ENCODE measurements at regions not wholly inside any gene's neighbourhood (a gene's known extent, or its start where the extent isn't known, plus 50 kb on each side); places are given as distances from the start of the nearest gene placed in this dataset.

DNA sequence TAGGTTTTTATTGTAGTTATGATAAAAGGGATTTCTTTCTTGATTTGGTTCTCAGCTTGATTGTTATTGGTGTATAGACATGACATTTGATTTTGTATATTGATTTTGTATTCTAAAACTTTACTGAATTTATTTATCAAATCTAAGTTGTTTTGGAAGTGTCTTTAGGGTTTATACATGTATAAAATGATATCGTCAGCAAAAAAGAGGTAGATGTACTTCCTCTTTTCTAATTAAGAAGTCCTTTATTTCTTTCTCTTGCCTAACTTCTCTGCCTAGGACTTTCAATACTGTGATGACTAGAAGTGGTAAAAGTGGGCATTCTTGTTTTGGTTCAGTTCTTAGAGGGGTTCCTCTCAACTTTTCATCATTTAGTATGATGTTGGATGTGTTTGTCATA, 487.3 kb upstream of the KIF2B start:
- Histone ChIP-seq H3K4me3 (ENCODE audit: low read length) (no peak overlapping the region), H3K4me2 (ENCODE audit: low read length) (no peak overlapping the region), H3K4me1 (ENCODE audit: control insufficient read depth, insufficient read depth, low read length) (no peaks in the 10 kb centered on the region), H3K36me3 (ENCODE audit: insufficient read depth, low read length) (no peaks in the 10 kb centered on the region), H3K27me3 (ENCODE audit: control insufficient read depth, insufficient read depth, low read length) (no peaks in the 10 kb centered on the region), H3K9me3 (replicated peaks; ENCODE audit: low read length) (no peaks in the 10 kb centered on the region), H3K9ac (ENCODE audit: low read depth, low read length) (no peak overlapping the region)

DNA sequence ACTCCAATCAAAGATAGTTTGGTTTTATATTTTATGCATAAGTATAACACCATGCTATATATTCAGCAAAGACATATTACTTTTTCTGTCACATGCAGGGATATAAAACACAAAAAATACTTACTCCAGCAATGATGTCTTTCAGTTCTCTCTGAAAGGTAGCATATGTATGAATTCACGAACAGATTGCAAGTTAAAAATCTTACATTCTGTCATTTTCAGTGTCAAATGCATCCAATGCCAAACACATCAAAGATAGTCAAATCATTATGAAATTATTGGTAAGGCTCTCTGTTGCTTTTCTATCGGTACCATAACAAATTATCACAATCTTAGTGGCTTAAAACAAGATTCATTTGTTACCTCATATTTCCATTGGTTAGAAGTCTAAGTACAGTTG, 492.0 kb upstream of the KIF2B start:
- Histone ChIP-seq H3K4me2 (ENCODE audit: low read length) (no peak overlapping the region), H3K4me1 (ENCODE audit: control insufficient read depth, insufficient read depth, low read length) (no peaks in the 10 kb centered on the region), H3K27me3 (ENCODE audit: control insufficient read depth, insufficient read depth, low read length) (no peaks in the 10 kb centered on the region), H3K36me3 (ENCODE audit: insufficient read depth, low read length) (no peaks in the 10 kb centered on the region), H3K9me3 (replicated peaks; ENCODE audit: low read length) (no peaks in the 10 kb centered on the region), H3K4me3 (ENCODE audit: low read length) (no peak overlapping the region), H3K9ac (ENCODE audit: low read depth, low read length) (no peak overlapping the region)

- no peak overlapping the region for H3K9ac ChIP-seq (ENCODE audit: low read depth, low read length)
- H3K36me3 ChIP-seq (ENCODE audit: insufficient read depth, low read length) = no peaks in the 10 kb centered on the region
- H3K4me1 ChIP-seq (ENCODE audit: control insufficient read depth, insufficient read depth, low read length) = no peaks in the 10 kb centered on the region
- H3K27me3 ChIP-seq (ENCODE audit: control insufficient read depth, insufficient read depth, low read length) = no peaks in the 10 kb centered on the region
- peaks cover 5% of the 10 kb centered on the region for H3K9me3 ChIP-seq (replicated peaks; ENCODE audit: low read length)
- H3K4me2 ChIP-seq (ENCODE audit: low read length) = no peak overlapping the region
- no peak overlapping the region for H3K4me3 ChIP-seq (ENCODE audit: low read length)
Observed at GRCh38 chr17:53321651-53322050, 501.1 kb upstream of the KIF2B start.

DNA sequence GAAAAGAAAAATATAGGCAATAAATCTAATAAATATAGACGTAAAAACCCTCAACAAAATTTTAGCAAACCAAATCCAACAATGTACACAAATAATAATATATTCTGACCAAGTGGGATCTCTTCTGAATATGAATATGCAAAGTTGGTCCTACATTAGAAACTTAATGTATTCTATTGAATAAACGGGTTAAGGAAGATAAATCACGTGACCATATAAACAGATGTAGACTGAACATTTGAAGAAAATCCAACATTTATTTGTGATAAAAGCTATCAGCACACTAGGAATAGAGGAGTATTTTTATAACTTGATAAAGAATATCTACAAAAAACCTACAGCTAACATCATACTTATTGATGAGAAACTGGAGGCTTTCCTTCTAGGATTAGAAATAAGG, 502.8 kb upstream of the KIF2B start:
- Histone ChIP-seq H3K9me3 (replicated peaks; ENCODE audit: low read length) (peaks cover 5% of the 10 kb centered on the region), H3K4me1 (ENCODE audit: control insufficient read depth, insufficient read depth, low read length) (no peaks in the 10 kb centered on the region), H3K9ac (ENCODE audit: low read depth, low read length) (no peak overlapping the region), H3K36me3 (ENCODE audit: insufficient read depth, low read length) (no peaks in the 10 kb centered on the region), H3K4me2 (ENCODE audit: low read length) (no peak overlapping the region), H3K4me3 (ENCODE audit: low read length) (no peak overlapping the region), H3K27me3 (ENCODE audit: control insufficient read depth, insufficient read depth, low read length) (no peaks in the 10 kb centered on the region)

DNA sequence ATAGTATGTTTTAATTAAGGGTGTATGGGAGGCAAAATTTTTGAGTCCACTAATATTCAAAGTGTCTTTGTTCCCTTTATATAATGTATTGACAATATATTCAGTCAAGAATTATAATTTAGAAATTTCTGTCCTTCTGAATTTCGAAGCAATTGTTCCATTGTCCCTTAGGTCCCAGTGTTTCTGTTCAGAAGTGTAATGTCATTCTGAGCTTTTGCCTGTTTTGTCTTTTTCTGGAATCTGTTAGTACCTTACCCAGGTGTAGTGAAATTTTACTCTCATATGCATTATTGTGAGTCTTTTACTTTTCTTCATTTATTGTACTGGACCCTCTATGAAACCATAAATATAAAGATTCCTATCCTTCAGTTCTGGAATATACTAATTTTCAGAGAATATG, 505.7 kb upstream of the KIF2B start:
- H3K36me3 ChIP-seq (ENCODE audit: insufficient read depth, low read length) = no peaks in the 10 kb centered on the region
- no peaks in the 10 kb centered on the region for H3K27me3 ChIP-seq (ENCODE audit: control insufficient read depth, insufficient read depth, low read length)
- H3K4me2 ChIP-seq (ENCODE audit: low read length) = no peak overlapping the region
- H3K4me3 ChIP-seq (ENCODE audit: low read length) = no peak overlapping the region
- H3K9ac ChIP-seq (ENCODE audit: low read depth, low read length) = no peak overlapping the region
- H3K9me3 ChIP-seq (replicated peaks; ENCODE audit: low read length) = peaks cover 5% of the 10 kb centered on the region
- H3K4me1 ChIP-seq (ENCODE audit: control insufficient read depth, insufficient read depth, low read length) = no peaks in the 10 kb centered on the region

- no peak overlapping the region for H3K4me3 ChIP-seq (ENCODE audit: low read length)
- H3K36me3 ChIP-seq (ENCODE audit: insufficient read depth, low read length) = no peaks in the 10 kb centered on the region
- no peaks in the 10 kb centered on the region for H3K4me1 ChIP-seq (ENCODE audit: control insufficient read depth, insufficient read depth, low read length)
- peaks cover 5% of the 10 kb centered on the region for H3K9me3 ChIP-seq (replicated peaks; ENCODE audit: low read length)
- H3K4me2 ChIP-seq (ENCODE audit: low read length) = no peak overlapping the region
- H3K27me3 ChIP-seq (ENCODE audit: control insufficient read depth, insufficient read depth, low read length) = no peaks in the 10 kb centered on the region
- no peak overlapping the region for H3K9ac ChIP-seq (ENCODE audit: low read depth, low read length)
Observed at GRCh38 chr17:53316073-53316472, 506.7 kb upstream of the KIF2B start.

- H3K27me3 ChIP-seq (ENCODE audit: control insufficient read depth, insufficient read depth, low read length) = no peaks in the 10 kb centered on the region
- H3K4me1 ChIP-seq (ENCODE audit: control insufficient read depth, insufficient read depth, low read length) = no peaks in the 10 kb centered on the region
- H3K4me2 ChIP-seq (ENCODE audit: low read length) = no peak overlapping the region
- H3K36me3 ChIP-seq (ENCODE audit: insufficient read depth, low read length) = no peaks in the 10 kb centered on the region
- H3K9me3 ChIP-seq (replicated peaks; ENCODE audit: low read length) = peaks cover 5% of the 10 kb centered on the region
- no peak overlapping the region for H3K4me3 ChIP-seq (ENCODE audit: low read length)
- H3K9ac ChIP-seq (ENCODE audit: low read depth, low read length) = no peak overlapping the region
Observed at GRCh38 chr17:53314521-53314920, 508.2 kb upstream of the KIF2B start.

DNA sequence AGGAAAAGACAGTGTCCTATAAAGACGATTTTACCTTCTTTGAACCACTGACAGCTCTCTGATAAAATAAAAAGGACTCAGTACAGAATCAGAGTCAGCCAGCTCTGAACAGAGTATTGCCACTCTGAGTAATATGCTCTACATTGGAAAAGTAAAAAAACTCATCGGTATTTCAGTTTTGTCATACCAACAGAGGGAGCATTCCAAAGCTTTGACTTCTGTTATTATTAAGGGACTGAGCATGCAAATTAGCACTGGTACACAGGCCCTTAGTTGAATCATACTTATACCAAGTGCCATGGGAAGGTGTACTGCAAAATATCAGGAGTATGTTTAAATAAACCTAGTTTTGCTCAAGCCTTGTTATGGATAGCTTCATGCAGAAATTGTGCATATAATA, 509.0 kb upstream of the KIF2B start:
- H3K4me3 ChIP-seq (ENCODE audit: low read length) = no peak overlapping the region
- no peaks in the 10 kb centered on the region for H3K27me3 ChIP-seq (ENCODE audit: control insufficient read depth, insufficient read depth, low read length)
- no peak overlapping the region for H3K4me2 ChIP-seq (ENCODE audit: low read length)
- no peak overlapping the region for H3K9ac ChIP-seq (ENCODE audit: low read depth, low read length)
- no peaks in the 10 kb centered on the region for H3K36me3 ChIP-seq (ENCODE audit: insufficient read depth, low read length)
- no peaks in the 10 kb centered on the region for H3K4me1 ChIP-seq (ENCODE audit: control insufficient read depth, insufficient read depth, low read length)
- H3K9me3 ChIP-seq (replicated peaks; ENCODE audit: low read length) = peaks cover 6% of the 10 kb centered on the region

- H3K4me2 ChIP-seq (ENCODE audit: low read length) = no peak overlapping the region
- no peaks in the 10 kb centered on the region for H3K36me3 ChIP-seq (ENCODE audit: insufficient read depth, low read length)
- H3K9me3 ChIP-seq (replicated peaks; ENCODE audit: low read length) = no peaks in the 10 kb centered on the region
- H3K4me1 ChIP-seq (ENCODE audit: control insufficient read depth, insufficient read depth, low read length) = no peaks in the 10 kb centered on the region
- no peak overlapping the region for H3K4me3 ChIP-seq (ENCODE audit: low read length)
- no peak overlapping the region for H3K9ac ChIP-seq (ENCODE audit: low read depth, low read length)
- no peaks in the 10 kb centered on the region for H3K27me3 ChIP-seq (ENCODE audit: control insufficient read depth, insufficient read depth, low read length)
Observed at GRCh38 chr17:53278466-53278865, 544.3 kb upstream of the KIF2B start.

- no peaks in the 10 kb centered on the region for H3K27me3 ChIP-seq (ENCODE audit: control insufficient read depth, insufficient read depth, low read length)
Observed at GRCh38 chr17:53273126-53273525, 549.6 kb upstream of the KIF2B start.

DNA sequence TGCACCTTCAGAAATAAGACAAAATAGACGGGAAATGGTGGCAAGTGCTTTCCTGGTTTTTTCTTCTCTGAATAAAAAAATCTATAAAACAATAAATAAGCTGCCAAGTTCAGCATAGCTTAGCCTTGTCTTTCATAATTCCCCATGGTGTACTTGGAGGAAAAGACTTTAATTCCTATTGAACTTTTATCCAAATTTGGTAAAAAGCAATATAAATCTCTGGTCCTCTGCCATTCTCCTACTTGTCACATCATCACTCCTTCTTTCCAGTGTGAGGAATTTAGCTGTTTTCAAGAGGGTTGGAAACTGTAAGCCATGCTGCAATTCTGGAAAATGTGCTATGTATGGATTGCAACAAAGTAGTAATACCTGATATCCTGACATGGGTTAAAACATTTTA, 551.8 kb upstream of the KIF2B start:
- Histone ChIP-seq H3K9me3 (replicated peaks; ENCODE audit: low read length) (no peaks in the 10 kb centered on the region), H3K27me3 (ENCODE audit: control insufficient read depth, insufficient read depth, low read length) (no peaks in the 10 kb centered on the region), H3K4me2 (ENCODE audit: low read length) (no peak overlapping the region), H3K9ac (ENCODE audit: low read depth, low read length) (no peak overlapping the region), H3K36me3 (ENCODE audit: insufficient read depth, low read length) (no peaks in the 10 kb centered on the region), H3K4me3 (ENCODE audit: low read length) (no peak overlapping the region), H3K4me1 (ENCODE audit: control insufficient read depth, insufficient read depth, low read length) (no peaks in the 10 kb centered on the region)

More at GRCh38 chr17:53273126-53273525, 549.6 kb upstream of the KIF2B start:
- Histone ChIP-seq H3K4me1 (ENCODE audit: control insufficient read depth, insufficient read depth, low read length) (no peaks in the 10 kb centered on the region), H3K4me2 (ENCODE audit: low read length) (no peak overlapping the region), H3K36me3 (ENCODE audit: insufficient read depth, low read length) (no peaks in the 10 kb centered on the region), H3K4me3 (ENCODE audit: low read length) (no peak overlapping the region), H3K9ac (ENCODE audit: low read depth, low read length) (no peak overlapping the region), H3K9me3 (replicated peaks; ENCODE audit: low read length) (no peaks in the 10 kb centered on the region)

DNA sequence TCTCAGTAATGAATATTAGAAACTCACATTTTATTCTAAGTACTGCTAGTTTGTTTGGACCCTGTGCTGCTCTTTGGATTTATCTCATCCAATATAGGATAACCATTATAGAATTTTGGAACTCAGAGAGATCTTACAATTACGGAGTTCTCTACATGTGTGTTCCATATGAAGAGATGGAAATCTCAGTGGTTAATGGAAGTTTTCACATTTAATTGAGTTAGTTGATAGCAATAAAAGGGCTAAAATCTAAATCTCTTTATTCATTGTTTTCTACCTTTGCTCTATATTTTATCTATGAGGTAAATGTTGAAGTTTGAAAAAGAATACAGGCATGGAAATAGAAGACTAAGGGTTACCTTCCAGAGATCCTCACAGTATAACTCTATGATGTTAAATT, 558.0 kb upstream of the KIF2B start:
- H3K36me3 ChIP-seq (ENCODE audit: insufficient read depth, low read length) = no peaks in the 10 kb centered on the region
- no peak overlapping the region for H3K9ac ChIP-seq (ENCODE audit: low read depth, low read length)
- H3K27me3 ChIP-seq (ENCODE audit: control insufficient read depth, insufficient read depth, low read length) = no peaks in the 10 kb centered on the region
- no peak overlapping the region for H3K4me3 ChIP-seq (ENCODE audit: low read length)
- no peaks in the 10 kb centered on the region for H3K9me3 ChIP-seq (replicated peaks; ENCODE audit: low read length)
- no peak overlapping the region for H3K4me2 ChIP-seq (ENCODE audit: low read length)
- no peaks in the 10 kb centered on the region for H3K4me1 ChIP-seq (ENCODE audit: control insufficient read depth, insufficient read depth, low read length)

Measured in skeletal muscle satellite cell (primary cell).